OCI-LY3 (cell line): ENCODE measurements at regions not wholly inside any gene's neighbourhood (a gene's known extent, or its start where the extent isn't known, plus 50 kb on each side); places are given as distances from the start of the nearest gene placed in this dataset.

ENCODE experiments used
- EZH2phosphoT487 ChIP-seq: fragments of 200-600 bp; shearing (Covaris generic); IDR thresholded peaks from 2 replicates; pipeline ENCODE4 v1.6.1; 2018; ENCODE audit warnings: antibody characterized with exemption, mixed run types, low read depth
- TF ChIP-seq, protein P1 (sequence below): fragments of 200-600, 300-600 bp; sonication (generic); IDR thresholded peaks from 2 replicates; pipeline ENCODE4 v1.5.1; 2014; ENCODE audit warnings: antibody characterized with exemption, low read length, low read depth

DNA sequence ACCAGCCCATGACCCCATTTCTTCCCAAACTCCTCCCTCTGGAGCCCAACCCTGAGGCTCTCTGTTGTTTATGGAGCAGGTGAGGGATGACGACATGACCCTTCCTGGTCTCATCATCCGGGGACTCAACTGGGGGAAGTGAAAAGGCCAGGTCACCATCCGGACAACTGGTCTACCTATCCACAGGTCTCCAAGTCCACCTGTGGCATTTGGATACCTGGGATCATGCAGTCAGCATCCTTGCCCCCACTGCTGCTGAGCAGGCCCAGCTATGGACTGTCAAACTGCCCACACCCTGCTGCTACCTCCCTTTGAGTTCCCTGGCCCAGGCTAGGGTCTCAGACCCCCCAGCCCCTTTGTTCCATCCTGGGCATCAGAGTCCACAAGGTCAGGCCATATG is 60.0 kb upstream of the LAPTM5 start:
- TF ChIP-seq, protein P1, sequence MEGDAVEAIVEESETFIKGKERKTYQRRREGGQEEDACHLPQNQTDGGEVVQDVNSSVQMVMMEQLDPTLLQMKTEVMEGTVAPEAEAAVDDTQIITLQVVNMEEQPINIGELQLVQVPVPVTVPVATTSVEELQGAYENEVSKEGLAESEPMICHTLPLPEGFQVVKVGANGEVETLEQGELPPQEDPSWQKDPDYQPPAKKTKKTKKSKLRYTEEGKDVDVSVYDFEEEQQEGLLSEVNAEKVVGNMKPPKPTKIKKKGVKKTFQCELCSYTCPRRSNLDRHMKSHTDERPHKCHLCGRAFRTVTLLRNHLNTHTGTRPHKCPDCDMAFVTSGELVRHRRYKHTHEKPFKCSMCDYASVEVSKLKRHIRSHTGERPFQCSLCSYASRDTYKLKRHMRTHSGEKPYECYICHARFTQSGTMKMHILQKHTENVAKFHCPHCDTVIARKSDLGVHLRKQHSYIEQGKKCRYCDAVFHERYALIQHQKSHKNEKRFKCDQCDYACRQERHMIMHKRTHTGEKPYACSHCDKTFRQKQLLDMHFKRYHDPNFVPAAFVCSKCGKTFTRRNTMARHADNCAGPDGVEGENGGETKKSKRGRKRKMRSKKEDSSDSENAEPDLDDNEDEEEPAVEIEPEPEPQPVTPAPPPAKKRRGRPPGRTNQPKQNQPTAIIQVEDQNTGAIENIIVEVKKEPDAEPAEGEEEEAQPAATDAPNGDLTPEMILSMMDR, result no peak
- TF ChIP-seq EZH2phosphoT487, result no peak
